K562 (cell line): ENCODE measurements at regions not wholly inside any gene's neighbourhood (a gene's known extent, or its start where the extent isn't known, plus 50 kb on each side); places are given as distances from the start of the nearest gene placed in this dataset.
"Not testable (repeated sequence)": the region's sequence is repeated elsewhere in the genome, so short reads cannot be mapped to it uniquely, and the experiment has no call there.

Source experiments
- ATAC-seq: fragments of 200-7000 bp; cut with Tn5 transposase; 3 replicates; pipeline ENCODE4 v1.9.1; 2020; ENCODE audit warnings: moderate library complexity
- BruUV-seq: library from RNA; stranded (reverse); fragments of 400-500 nt; replicated peaks from 2 replicates; lab custom pipeline; 2021; lab: Mats Ljungman, UMichigan
- CTCF ChIA-PET: fragments of 300-600 bp; formaldehyde crosslinking; extraction: SDS; loops from one replicate; lab custom pipeline; 2021; ENCODE audit warnings: low intra/inter-chr PET ratio; lab: Yijun Ruan, JAX
- POLR2A ChIA-PET: fragments of 300-600, 350-650 bp; sonication (Branson Sonifier 250); formaldehyde crosslinking; extraction: SDS; loops from one replicate; lab custom pipeline; 2021; ENCODE audit warnings: antibody characterized with exemption, inconsistent platforms; lab: Yijun Ruan, JAX
- DNase-seq, 4 experiments: peaks; one replicate each; pipeline versions ENCODE4 v3.0.0 to v3.0.0-alpha.2; 2011 to 2018; ENCODE audit warnings: low spot score in 3 of 4, mixed read lengths in 3 of 4; ENCODE audit errors: extremely low read depth in 1 of 4
- FAIRE-seq: peaks from 2 replicates; lab custom pipeline; 2011; peaks lifted over from hg19 to GRCh38; lab: Jason Lieb, UNC
- H2AFZ ChIP-seq: 2 replicates; pipeline ENCODE4 v1.6.0; 2011; ENCODE audit warnings: low read depth, low read length, control low read depth, inconsistent platforms
- H3K27ac ChIP-seq: fragments of 200-600 bp; 3 replicates; pipeline ENCODE4 v1.8.0; 2011; ENCODE audit warnings: low read depth, mild to moderate bottlenecking, control low read depth, inconsistent platforms, low read length, moderate library complexity, mixed read lengths; ENCODE audit errors: extremely low read depth
- H3K27me3 ChIP-seq, 2 experiments: fragments of 300-600 bp in 1 of 2; 2 replicates in 1 of 2; 3 replicates in 1 of 2; pipeline versions ENCODE4 v1.6.0 to v1.8.0; 2011; ENCODE audit warnings: inconsistent platforms in 2 of 2, low read length in 2 of 2, mild to moderate bottlenecking in 1 of 2, mixed read lengths in 1 of 2, moderate library complexity in 1 of 2; ENCODE audit not compliant: control insufficient read depth in 2 of 2, insufficient read depth in 2 of 2
- H3K36me3 ChIP-seq: fragments of 300-600 bp; 3 replicates; pipeline ENCODE4 v1.8.0; 2011; ENCODE audit warnings: mild to moderate bottlenecking, low read length, inconsistent platforms; ENCODE audit not compliant: control insufficient read depth, insufficient read depth
- H3K4me1 ChIP-seq, 2 experiments: fragments of 200-600 bp in 1 of 2; replicated peaks in 1 of 2; 2 replicates in 1 of 2; 3 replicates in 1 of 2; pipeline versions ENCODE4 v1.5.1 to v1.8.0; 2011; ENCODE audit warnings: inconsistent platforms in 2 of 2, low read length in 2 of 2, mild to moderate bottlenecking in 1 of 2, mixed read lengths in 1 of 2, moderate library complexity in 1 of 2; ENCODE audit not compliant: control insufficient read depth in 2 of 2, insufficient read depth in 2 of 2
- H3K4me2 ChIP-seq: 2 replicates; pipeline ENCODE4 v1.6.1; 2011; ENCODE audit warnings: low read length, control low read depth, inconsistent platforms, mixed read lengths; ENCODE audit not compliant: insufficient read depth
- H3K4me3 ChIP-seq: fragments of 200-600 bp; sonication (generic), shearing (Covaris generic); 2 replicates; pipeline ENCODE4 v1.5.1; 2016; ENCODE audit warnings: control low read depth, inconsistent platforms
- H3K79me2 ChIP-seq: fragments of 200-600 bp; 3 replicates; pipeline ENCODE4 v1.8.0; 2011; ENCODE audit warnings: low read length, inconsistent platforms; ENCODE audit not compliant: control insufficient read depth, insufficient read depth
- H3K9ac ChIP-seq, 2 experiments: 2 replicates each; pipeline versions ENCODE4 v1.6.0 to v1.6.1; 2011; ENCODE audit warnings: low read depth in 2 of 2, low read length in 2 of 2, control low read depth in 1 of 2, inconsistent platforms in 1 of 2, mild to moderate bottlenecking in 1 of 2, mixed read lengths in 1 of 2; ENCODE audit not compliant: insufficient read depth in 1 of 2
- H3K9me1 ChIP-seq: one replicate; pipeline ENCODE4 v1.6.0; 2011; ENCODE audit warnings: inconsistent platforms, mild to moderate bottlenecking, low read length, moderate library complexity; ENCODE audit not compliant: control insufficient read depth, insufficient read depth
- H3K9me3 ChIP-seq: replicated peaks from 2 replicates; pipeline ENCODE4 v1.5.1; 2011; ENCODE audit warnings: low read depth, low read length, inconsistent platforms; ENCODE audit not compliant: control insufficient read depth, insufficient read depth
- H4K20me1 ChIP-seq: replicated peaks from 2 replicates; pipeline ENCODE4 v1.6.1; 2011; ENCODE audit warnings: low read length, inconsistent platforms, mixed read lengths; ENCODE audit not compliant: control insufficient read depth, insufficient read depth
- ZBTB11 ChIP-seq, 3 experiments: fragments of 200-800 bp in 1 of 3; fragments of 250-450 bp in 1 of 3; fragments of 450-650 bp in 1 of 3; sonication (Bioruptor Pico) in 1 of 3; sonication (Bioruptor generic) in 1 of 3; formaldehyde crosslinking in 1 of 3; IDR thresholded peaks; 2 replicates each; pipeline versions ENCODE4 v1.6.1 to v1.8.0; 2016 to 2022; ENCODE audit warnings: mild to moderate bottlenecking in 2 of 3, missing genetic modification characterization in 2 of 3, missing compliant biosample characterization in 1 of 3, moderate library complexity in 1 of 3
- ZNF121 ChIP-seq: sonication (generic); formaldehyde crosslinking; conservative IDR thresholded peaks from 2 replicates; pipeline ENCODE4 v1.8.0; 2022; ENCODE audit warnings: missing genetic modification reagents
- WGBS: fragments of 100-300 bp; shearing (Covaris generic); methylation state at CpG from one replicate; pipeline ENCODE4 v1.1.6; 2016; ENCODE audit warnings: low coverage, mixed read lengths; ENCODE audit not compliant: insufficient coverage; ENCODE audit errors: missing lambda C conversion rate; 5-methylcytosine and 5-hydroxymethylcytosine counted together
- in situ Hi-C: fragments of 300-500 bp; cut with MboI; formaldehyde crosslinking; loops from 4 replicates; pipeline ENCODE4 v1.15.0; 2018; ENCODE audit warnings: inconsistent platforms, mixed read lengths
- intact Hi-C: fragments of 100-400 bp; cut with micrococcal nuclease; formaldehyde crosslinking; loops from 2 replicates; pipeline ENCODE4 v1.14.2; 2022

GRCh38 chr20:47447350-47448296 is 54.1 kb upstream of the NCOA3 start:
- H3K4me1 ChIP-seq, POLR2A ChIA-PET, ATAC-seq, H3K4me3 ChIP-seq, H4K20me1 ChIP-seq: not testable (repeated sequence)
- WGBS: 55% methylated on average over 14 of the region's 15 CpGs
- TF ChIP-seq ZNF121 (CRISPR knock-in tag) (peak; percentile 77), ZBTB11 (CRISPR knock-in tag; IDR thresholded peaks at IDR 0.05) (peak in 1 of 3 experiments; percentile 85; a peak in 2 of 6 replicates)
- TF ChIP-seq, all 486 proteins: peak for 2; not testable (repeated sequence) for 484
- H3K9ac ChIP-seq, H2AFZ ChIP-seq, DNase-seq, CTCF ChIA-PET, H3K36me3 ChIP-seq, intact Hi-C loops, H3K9me1 ChIP-seq, H3K4me2 ChIP-seq, H3K79me2 ChIP-seq, H3K27ac ChIP-seq, H3K27me3 ChIP-seq, BruUV-seq, in situ Hi-C loops, FAIRE-seq, H3K9me3 ChIP-seq: not testable (repeated sequence)
